ENCODE measurements at regions not wholly inside any gene's neighbourhood (a gene's known extent, or its start where the extent isn't known, plus 50 kb on each side); places are given as distances from the start of the nearest gene placed in this dataset.

- peak; percentile 7 for DNase-seq
Observed at GRCh38 chr1:177567393-177567792, 396.6 kb downstream of the BRINP2 start.

DNA sequence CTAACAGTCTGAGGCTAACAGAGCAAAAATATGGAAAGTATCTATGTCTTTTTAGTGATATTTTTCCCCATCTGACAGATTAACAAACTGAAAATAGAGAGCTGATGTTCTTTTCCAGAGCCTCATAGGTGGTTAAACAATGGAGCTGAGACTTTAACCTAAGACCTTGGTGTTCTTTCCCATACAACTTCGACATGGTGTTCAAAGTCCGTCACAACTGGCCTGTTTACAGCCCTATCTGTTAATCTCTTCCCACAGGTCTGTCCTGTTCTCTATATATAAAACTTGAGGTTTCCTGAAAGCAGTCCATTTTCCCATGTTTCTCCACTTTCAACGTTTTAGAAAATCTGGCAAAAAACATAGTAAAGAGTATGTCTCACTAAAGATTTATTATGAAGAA lies 395.7 kb downstream of the BRINP2 start:
- no peak for DNase-seq

GRCh38 chr1:177561436-177561835 lies 390.7 kb downstream of the BRINP2 start:
- no peak for DNase-seq

- DNase-seq, result no peak
Observed at GRCh38 chr1:177558372-177558771, 387.6 kb downstream of the BRINP2 start.

GRCh38 chr1:177556163-177556562 lies 385.4 kb downstream of the BRINP2 start:
- no peak for DNase-seq

DNA sequence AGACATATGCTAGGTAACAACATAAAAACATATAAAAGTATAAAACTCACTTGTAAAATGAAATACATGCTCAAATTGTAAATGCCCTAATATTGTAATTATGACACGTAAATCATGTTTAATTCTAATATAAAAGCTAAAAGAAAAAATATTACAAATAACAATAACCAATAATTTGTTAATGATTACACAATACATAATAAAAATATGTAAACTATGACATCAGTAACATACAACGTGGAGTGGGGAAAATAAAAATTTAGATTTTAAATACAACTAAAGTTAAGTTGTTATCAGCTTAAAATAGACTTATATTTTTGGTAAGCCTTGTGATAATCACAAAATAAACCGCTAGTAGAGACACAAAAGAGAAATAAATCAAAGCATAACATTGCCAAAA lies 376.4 kb downstream of the BRINP2 start:
- DNase-seq, result no peak

DNA sequence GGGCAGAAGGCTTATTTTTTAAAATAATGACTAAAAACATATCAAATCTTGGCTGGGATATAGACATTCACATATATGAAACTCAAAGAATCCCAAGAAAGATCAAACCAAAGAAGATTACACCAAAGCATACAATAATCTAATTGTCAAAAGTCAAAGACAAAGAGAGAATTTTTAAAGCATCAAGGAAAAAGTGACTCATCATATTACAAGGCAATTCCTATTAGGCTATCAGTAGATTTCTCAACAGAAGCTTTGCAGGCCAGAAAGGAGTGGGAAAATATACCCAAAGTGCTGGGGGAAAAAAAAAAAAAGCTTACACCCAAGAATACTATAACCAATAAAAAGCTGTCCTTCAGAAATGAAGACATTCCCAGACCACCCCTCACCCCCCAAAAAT lies 375.6 kb downstream of the BRINP2 start:
- no peak for DNase-seq

GRCh38 chr1:177526201-177526600 lies 355.4 kb downstream of the BRINP2 start:
- DNase-seq, result no peak

DNA sequence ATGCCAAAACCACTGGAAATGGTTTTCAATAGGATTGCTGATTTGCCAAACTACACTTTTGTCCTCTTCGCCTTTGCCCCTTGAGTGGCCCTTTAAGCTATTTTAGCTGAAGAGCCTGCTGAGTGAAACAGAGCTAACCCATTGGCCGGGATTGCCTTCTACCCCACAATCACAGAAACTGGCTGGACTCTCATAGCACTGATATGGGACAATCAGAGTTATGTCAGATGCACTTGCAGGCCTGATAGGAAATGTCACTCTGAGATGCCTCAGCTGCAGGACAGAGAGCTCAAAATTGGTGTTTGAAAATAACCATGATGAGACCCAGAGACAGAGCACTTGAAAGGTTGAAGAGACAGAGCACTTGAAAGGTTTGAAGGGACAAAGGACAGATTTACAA lies 354.4 kb downstream of the BRINP2 start:
- DNase-seq, result no peak

GRCh38 chr1:177517546-177517945 lies 346.8 kb downstream of the BRINP2 start:
- no peak for DNase-seq

DNA sequence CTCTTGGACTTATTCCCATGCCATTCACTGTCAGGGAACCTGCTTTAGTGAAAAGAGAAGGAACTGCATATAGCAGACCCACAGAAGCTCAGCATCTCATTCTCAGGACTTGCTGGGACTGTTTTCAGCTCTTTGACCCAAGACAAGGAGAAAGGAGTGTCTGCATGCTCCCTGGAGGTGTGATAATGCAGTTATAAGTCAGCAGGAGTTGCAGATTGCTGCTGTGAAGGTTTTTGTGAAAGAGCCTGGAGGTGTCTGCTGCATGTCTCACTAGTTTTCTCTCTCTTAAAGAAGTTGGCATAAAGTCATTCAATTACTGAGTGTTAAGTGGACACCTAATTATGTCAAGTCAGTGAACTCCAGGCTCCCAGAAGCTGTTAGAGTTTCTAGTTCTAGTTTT lies 343.4 kb downstream of the BRINP2 start:
- no peak for DNase-seq

DNA sequence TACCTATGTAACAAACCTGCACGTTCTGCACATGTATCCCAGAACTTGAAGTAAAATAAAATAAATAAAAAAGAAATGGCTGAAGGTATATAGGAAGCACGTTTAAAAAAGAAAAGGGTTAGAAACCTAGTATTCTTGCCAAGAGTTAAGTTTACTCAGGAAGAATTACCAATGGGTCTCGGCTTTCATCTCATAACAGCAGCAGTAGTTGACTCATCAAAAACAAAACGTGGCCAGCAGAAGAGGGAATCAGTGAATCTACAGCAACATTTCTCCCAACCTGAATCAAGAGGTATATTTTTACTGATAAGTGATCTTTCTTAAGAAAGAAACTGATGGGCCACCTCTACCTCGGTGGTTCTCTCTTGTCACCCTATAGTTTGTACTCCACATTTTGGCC lies 340.3 kb downstream of the BRINP2 start:
- DNase-seq, result no peak

GRCh38 chr1:177505905-177506590 lies 335.3 kb downstream of the BRINP2 start:
- peak; percentile 5 for DNase-seq

DNA sequence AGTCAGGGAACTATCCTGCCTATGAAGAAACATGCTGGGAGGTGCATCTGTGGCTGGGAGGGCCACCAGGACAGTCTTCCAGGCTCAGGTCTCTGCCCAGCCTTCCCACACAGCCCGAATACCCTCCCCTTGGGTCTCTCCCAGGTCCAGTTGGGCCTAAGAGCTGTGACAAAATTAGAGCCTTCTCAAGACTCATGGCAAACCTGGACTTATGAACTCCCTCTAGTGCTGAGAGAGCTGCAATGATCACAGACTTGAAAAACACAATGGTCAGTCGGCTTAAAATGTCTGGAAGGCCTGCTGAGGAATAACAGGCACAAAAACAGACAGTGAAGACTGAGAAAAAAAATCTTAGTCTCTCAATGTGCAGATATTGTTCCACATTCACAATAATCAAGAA lies 325.1 kb downstream of the BRINP2 start:
- no peak for DNase-seq

GRCh38 chr1:177490786-177491185 lies 320.0 kb downstream of the BRINP2 start:
- DNase-seq, result no peak

DNA sequence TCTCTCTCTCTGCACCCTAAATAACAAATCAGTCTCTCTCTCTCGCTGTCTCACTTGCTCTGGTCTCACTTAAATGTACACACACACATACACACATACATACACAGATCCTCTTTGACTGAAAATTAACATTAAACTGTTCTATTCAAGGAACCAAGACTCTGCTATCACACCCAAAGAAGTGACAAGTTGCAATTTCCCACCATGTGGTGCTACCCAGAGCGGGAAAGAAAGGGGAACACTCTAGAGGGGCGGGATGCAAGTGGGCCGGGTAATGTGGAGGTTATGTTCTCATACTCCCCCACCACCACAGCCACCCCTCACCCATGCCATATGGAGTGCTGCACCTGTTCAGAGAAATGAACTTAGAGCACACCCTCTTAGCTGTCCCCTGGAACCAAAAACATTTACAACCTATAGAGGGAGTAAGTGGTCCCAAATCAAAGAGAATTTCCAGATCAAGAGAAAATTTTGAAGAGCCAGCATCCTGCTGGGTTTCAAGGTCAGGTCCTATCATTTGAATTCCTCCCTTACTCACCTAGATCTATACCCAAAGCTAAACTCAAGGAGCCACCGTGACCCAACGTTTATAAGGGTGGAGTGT lies 319.4 kb downstream of the BRINP2 start:
- DNase-seq, result no peak

DNA sequence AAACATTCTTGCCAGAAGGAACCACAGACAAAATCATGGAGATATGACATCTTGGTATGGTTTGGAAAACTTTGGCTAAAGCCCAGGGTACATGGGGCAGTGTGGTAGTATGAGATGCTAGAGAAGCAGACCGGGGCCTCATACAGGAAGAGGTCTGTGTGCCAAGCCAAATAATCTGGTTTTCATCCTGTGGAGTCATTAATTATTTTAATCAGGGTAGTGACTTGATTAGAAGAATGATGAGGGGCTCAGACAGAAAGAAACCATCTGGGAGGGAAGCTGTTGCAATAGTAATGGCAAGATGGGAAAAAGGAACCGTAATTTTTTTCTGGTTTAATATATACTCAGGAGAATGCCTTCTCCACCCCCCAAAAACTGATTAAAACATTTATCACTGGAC lies 318.0 kb downstream of the BRINP2 start:
- no peak for DNase-seq

DNA sequence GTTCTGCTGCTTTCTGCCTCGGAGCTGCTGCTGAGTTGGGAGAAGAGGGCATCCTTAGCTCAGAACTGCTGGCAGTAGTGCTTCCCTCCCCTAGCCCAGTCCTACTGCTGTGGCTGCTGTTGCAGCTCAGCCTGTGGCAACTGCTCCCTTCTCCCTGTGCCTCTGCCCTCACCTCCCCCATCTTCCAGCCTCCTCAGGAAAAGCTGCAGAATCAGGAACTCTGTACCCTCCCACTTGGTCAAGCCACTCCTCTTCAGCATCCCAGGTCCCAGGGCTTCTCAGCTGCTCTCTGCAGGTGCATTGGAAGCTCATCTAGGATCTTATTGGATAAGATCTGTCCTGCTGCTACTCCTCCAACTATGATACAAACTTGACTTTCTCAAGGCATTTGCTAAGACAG lies 316.7 kb downstream of the BRINP2 start:
- no peak for DNase-seq

- no peak for DNase-seq
Observed at GRCh38 chr1:177480741-177481305, 310.1 kb downstream of the BRINP2 start.

DNA sequence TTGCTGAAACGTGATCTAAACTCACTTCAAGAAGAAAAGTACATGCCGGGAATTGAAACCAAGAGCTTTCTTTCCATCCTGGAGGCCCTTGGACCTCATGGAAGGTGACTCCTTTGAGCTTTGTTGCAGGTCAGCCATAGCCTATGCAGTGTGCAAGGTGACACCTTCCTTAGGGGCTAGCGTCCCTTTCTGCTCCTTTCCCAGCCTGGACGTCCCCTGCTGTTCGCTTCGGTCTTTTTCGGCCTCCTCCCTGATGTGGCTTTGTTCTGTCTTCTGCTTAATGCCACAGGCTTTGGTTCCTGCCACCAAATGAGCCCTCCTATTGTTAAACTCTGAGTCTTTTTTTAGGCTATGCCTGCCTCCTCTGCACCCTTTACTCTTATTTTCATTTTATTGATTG lies 308.8 kb downstream of the BRINP2 start:
- no peak for DNase-seq

- no peak for DNase-seq
Observed at GRCh38 chr1:177476676-177477075, 305.9 kb downstream of the BRINP2 start.

DNA sequence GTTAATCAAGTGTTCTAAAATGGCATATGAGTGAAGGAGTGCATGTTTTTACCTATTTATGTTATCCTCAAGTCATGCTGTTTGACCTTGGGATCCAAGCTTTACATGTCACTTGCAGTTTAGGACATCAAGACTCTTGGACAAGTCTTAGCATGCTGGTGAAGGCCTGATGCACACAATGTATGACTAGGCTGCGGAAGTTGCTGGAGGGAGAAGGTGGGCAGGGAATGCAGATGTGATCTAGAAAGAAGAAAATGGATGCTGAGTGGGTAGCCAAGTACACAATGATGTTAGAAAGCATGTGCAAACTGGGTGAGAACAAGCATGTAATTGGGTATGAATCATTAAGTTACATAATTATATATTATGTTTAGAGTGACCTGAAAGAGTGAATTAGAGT lies 301.8 kb downstream of the BRINP2 start:
- no peak for DNase-seq

DNA sequence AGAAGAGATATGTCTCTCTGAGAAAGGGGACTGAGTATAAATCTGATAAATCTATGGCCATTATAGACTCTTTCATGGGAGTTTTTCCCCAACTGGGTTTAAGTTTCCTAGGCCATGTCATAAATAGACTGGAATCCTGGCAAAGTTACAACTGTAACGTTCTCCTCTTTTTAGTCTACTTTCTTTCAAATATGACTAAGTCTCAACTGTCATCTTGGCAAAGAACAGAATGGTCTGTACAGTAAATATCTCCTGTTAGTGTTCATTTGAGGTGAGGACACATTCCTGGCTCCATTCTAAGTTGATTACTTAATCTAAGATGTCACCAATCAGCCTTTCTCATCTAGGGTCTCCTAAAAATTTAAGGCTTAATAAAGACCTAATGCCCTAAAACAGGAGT lies 300.5 kb downstream of the BRINP2 start:
- no peak for DNase-seq

DNA sequence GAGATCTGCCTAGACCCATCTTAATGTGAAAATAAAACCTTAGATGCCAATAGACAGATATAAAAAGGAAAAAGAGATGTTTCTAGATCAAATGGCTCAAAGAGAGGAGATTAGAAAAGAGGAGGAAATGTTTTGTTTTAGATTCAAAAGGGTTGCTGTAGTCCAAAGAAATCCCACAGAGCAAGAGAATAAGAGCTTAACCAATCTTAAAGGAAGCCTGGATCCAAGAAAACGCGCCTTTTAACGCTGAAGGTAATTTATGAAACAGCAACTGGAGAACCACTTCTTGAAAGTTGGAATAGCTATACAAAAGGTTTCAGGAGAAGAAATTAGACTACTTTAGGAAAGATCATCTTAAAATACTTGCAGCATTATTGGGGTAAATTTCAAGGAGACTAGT lies 298.8 kb downstream of the BRINP2 start:
- no peak for DNase-seq

DNA sequence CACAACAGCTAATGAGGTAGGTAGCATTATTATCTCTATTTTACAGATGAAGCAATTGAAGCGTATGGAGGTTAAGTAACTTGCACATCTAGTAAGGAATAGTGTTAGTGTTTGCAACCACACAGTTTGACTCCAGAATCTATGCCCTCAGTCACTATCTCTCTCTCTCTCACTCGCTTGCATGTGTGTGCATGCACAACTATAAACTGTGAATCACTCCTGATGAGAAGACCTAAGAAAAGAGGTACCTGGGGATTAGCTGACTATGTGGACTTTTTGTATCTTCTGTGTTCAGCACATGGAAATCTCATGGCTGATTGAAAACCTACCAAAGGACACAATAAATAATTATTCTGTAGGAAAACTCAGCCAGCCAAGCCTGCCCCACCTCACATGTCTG lies 295.5 kb downstream of the BRINP2 start:
- no peak for DNase-seq

Data from NCI-H226 (cell line).